ENCODE measurements at regions not wholly inside any gene's neighbourhood (a gene's known extent, or its start where the extent isn't known, plus 50 kb on each side); places are given as distances from the start of the nearest gene placed in this dataset.

GRCh38 chr3:101172516-101172915 lies 147.9 kb downstream of the IMPG2 start:
- DNase-seq (ENCODE audit: low read depth): no peak

- DNase-seq (ENCODE audit: low read depth): no peak
Observed at GRCh38 chr3:101171681-101172191, 148.6 kb downstream of the IMPG2 start.

- DNase-seq (ENCODE audit: low read depth): no peak
Observed at GRCh38 chr3:101170806-101171558, 149.4 kb downstream of the IMPG2 start.

- DNase-seq (ENCODE audit: low read depth): no peak
Observed at GRCh38 chr3:101170062-101170771, 150.2 kb downstream of the IMPG2 start.

- DNase-seq (ENCODE audit: low read depth): no peak
Observed at GRCh38 chr3:101169516-101169915, 150.9 kb downstream of the IMPG2 start.

- no peak for DNase-seq (ENCODE audit: low read depth)
Observed at GRCh38 chr3:101167376-101167775, 153.0 kb downstream of the IMPG2 start.

- no peak for DNase-seq (ENCODE audit: low read depth)
Observed at GRCh38 chr3:101166150-101166549, 154.2 kb downstream of the IMPG2 start.

- DNase-seq (ENCODE audit: low read depth): no peak
Observed at GRCh38 chr3:101163554-101163953, 156.8 kb downstream of the IMPG2 start.

- DNase-seq (ENCODE audit: low read depth): no peak
Observed at GRCh38 chr3:101159478-101159877, 160.9 kb downstream of the IMPG2 start.

GRCh38 chr3:101158374-101158773 lies 162.0 kb downstream of the IMPG2 start:
- DNase-seq (ENCODE audit: low read depth): no peak

GRCh38 chr3:101156787-101157345 lies 163.5 kb downstream of the IMPG2 start:
- no peak for DNase-seq (ENCODE audit: low read depth)

- no peak for DNase-seq (ENCODE audit: low read depth)
Observed at GRCh38 chr3:101155825-101156224, 162.6 kb upstream of the ABI3BP start.

GRCh38 chr3:101154401-101154800 lies 161.2 kb upstream of the ABI3BP start:
- no peak for DNase-seq (ENCODE audit: low read depth)

- no peak for DNase-seq (ENCODE audit: low read depth)
Observed at GRCh38 chr3:101151286-101151913, 158.2 kb upstream of the ABI3BP start.

GRCh38 chr3:101150504-101150903 lies 157.3 kb upstream of the ABI3BP start:
- no peak for DNase-seq (ENCODE audit: low read depth)

GRCh38 chr3:101149707-101150106 lies 156.5 kb upstream of the ABI3BP start:
- DNase-seq (ENCODE audit: low read depth): no peak

GRCh38 chr3:101149251-101149650 lies 156.0 kb upstream of the ABI3BP start:
- no peak for DNase-seq (ENCODE audit: low read depth)

GRCh38 chr3:101148001-101148400 lies 154.8 kb upstream of the ABI3BP start:
- DNase-seq (ENCODE audit: low read depth): no peak

GRCh38 chr3:101146946-101147345 lies 153.7 kb upstream of the ABI3BP start:
- no peak for DNase-seq (ENCODE audit: low read depth)

GRCh38 chr3:101144105-101144504 lies 150.9 kb upstream of the ABI3BP start:
- DNase-seq (ENCODE audit: low read depth): no peak

GRCh38 chr3:101143012-101143411 lies 149.8 kb upstream of the ABI3BP start:
- no peak for DNase-seq (ENCODE audit: low read depth)

GRCh38 chr3:101142160-101142559 lies 148.9 kb upstream of the ABI3BP start:
- DNase-seq (ENCODE audit: low read depth): no peak

- no peak for DNase-seq (ENCODE audit: low read depth)
Observed at GRCh38 chr3:101141135-101141534, 147.9 kb upstream of the ABI3BP start.

All from stimulated activated CD8-positive, alpha-beta memory T cell treated with anti-CD3 and anti-CD28 coated beads, Interleukin-4, amount 100 ng/mL, for 24 hours (primary cell).